Lower lobe of right lung (tissue), 2 donors: ENCODE measurements at regions not wholly inside any gene's neighbourhood (a gene's known extent, or its start where the extent isn't known, plus 50 kb on each side); places are given as distances from the start of the nearest gene placed in this dataset.
"Not testable (repeated sequence)": the region's sequence is repeated elsewhere in the genome, so short reads cannot be mapped to it uniquely, and the experiment has no call there.

Experiments used
- ATAC-seq, 2 donors: fragments of 200-7000 bp; cut with Tn5 transposase; one replicate each; pipeline ENCODE4 v1.9.1; 2020 to 2022; ENCODE audit warnings: mild to moderate bottlenecking in 2 of 2, moderate library complexity in 2 of 2
- DNase-seq: peaks from one replicate; pipeline ENCODE4 v3.0.0-alpha.2; 2020
- H3K27ac ChIP-seq: fragments of 200-600 bp; one replicate; pipeline ENCODE4 v1.8.0; 2022
- H3K27me3 ChIP-seq: fragments of 200-600 bp; one replicate; pipeline ENCODE4 v1.8.0; 2022; ENCODE audit warnings: low read depth
- H3K36me3 ChIP-seq: fragments of 200-600 bp; one replicate; pipeline ENCODE4 v1.8.0; 2022; ENCODE audit warnings: mild to moderate bottlenecking
- H3K4me1 ChIP-seq: fragments of 200-600 bp; one replicate; pipeline ENCODE4 v1.8.0; 2022
- H3K4me3 ChIP-seq: fragments of 200-600 bp; one replicate; pipeline ENCODE4 v1.8.0; 2022; ENCODE audit warnings: mild to moderate bottlenecking
- H3K9me3 ChIP-seq: fragments of 200-600 bp; one replicate; pipeline ENCODE4 v1.8.0; 2022
- intact Hi-C: fragments of 100-400 bp; cut with DNase I; formaldehyde crosslinking; loops from one replicate; pipeline ENCODE4 v1.11.0; 2022
- TF ChIP-seq, protein P1 (sequence below): fragments of 200-600 bp; IDR thresholded peaks from one replicate; pipeline ENCODE4 v1.8.0; 2022; ENCODE audit warnings: antibody characterized with exemption, mild to moderate bottlenecking
- donor health status: DM: no; HTN: yes; CAD: no; lungs with severe emphysema.

DNA sequence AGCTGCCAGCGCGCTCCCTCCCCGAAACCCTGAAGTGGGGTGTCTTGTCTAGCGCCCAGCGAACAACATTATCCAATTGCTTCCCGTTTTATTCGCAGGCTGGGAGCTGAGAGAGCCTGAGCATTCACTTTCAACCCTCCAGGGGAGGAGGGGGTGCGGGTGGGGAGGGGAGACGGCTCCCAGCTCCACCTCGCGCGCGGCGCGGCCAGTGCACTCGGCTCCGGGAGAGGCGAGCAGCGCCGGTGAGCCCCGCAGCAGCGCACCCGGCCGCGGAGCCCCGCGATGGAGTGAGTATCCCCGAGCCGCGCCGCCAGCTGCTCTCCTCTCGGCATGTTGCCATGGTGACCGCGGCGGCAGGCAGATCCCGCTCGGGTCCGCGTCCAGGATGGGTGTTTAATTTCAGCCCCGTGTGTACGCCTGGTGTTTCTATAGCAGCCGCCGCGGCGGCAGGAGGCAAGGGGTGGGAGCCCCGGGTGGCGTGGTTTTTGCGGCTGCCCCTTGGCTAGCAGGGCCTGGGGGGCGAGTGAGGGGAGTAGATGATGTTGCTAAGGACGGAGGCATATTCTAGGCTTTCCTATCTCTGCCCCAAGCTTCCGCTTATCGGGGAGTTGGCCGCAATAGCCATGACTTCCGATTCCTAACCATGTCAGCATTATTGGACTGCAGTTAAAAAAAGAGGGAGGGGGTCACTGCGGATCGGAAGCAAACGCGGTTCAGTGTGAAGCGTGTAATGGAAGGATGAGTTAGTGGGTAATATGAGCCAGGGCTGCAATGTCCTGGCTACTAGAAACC is 139.2 kb upstream of the PALM2AKAP2 start:
- TF ChIP-seq, protein P1, sequence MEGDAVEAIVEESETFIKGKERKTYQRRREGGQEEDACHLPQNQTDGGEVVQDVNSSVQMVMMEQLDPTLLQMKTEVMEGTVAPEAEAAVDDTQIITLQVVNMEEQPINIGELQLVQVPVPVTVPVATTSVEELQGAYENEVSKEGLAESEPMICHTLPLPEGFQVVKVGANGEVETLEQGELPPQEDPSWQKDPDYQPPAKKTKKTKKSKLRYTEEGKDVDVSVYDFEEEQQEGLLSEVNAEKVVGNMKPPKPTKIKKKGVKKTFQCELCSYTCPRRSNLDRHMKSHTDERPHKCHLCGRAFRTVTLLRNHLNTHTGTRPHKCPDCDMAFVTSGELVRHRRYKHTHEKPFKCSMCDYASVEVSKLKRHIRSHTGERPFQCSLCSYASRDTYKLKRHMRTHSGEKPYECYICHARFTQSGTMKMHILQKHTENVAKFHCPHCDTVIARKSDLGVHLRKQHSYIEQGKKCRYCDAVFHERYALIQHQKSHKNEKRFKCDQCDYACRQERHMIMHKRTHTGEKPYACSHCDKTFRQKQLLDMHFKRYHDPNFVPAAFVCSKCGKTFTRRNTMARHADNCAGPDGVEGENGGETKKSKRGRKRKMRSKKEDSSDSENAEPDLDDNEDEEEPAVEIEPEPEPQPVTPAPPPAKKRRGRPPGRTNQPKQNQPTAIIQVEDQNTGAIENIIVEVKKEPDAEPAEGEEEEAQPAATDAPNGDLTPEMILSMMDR, result no peak
- H3K4me1 ChIP-seq, result peaks cover 8% of the 10 kb centered on the region
- H3K4me3 ChIP-seq, result peak overlapping the region; percentile 46
- no peaks in the 10 kb centered on the region for H3K36me3 ChIP-seq
- ATAC-seq (peak; percentile 44 to 63), DNase-seq (peak; percentile 50)
- intact Hi-C loops, result no loop called here
- no peaks in the 10 kb centered on the region for H3K9me3 ChIP-seq
- H3K27me3 ChIP-seq, result peaks cover 27% of the 10 kb centered on the region
- H3K27ac ChIP-seq, result no peak overlapping the region

- DNase-seq (no peak), ATAC-seq (no peak)
- intact Hi-C loops, result no loop called here
- Histone ChIP-seq H3K27ac (no peak overlapping the region), H3K27me3 (peaks cover 27% of the 10 kb centered on the region), H3K4me3 (peak overlapping the region; percentile 46), H3K4me1 (peaks cover 8% of the 10 kb centered on the region), H3K9me3 (no peaks in the 10 kb centered on the region), H3K36me3 (no peaks in the 10 kb centered on the region)
- TF ChIP-seq, protein P1, result no peak
These were observed 138.7 kb upstream of the PALM2AKAP2 start for GRCh38 chr9:109641372-109641659.

DNA sequence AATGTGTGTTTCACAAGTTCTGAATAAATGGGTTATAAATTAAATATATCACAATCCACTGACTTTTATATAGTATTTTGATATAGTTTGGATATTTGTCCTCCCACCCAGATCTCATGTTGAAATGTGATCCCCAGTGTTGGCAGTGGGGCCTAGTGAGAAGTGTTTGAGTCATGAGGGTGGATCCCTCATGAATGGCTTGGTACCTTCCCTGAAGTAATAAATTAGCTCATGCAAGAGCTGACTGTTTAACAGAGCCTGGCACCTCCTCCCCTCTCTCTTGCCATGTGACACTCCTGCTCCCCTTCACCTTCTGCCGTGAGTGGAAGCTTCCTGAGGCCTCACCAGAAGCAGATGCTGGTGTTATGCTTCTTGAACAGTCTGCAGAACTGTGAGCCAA is 127.9 kb upstream of the PALM2AKAP2 start:
- intact Hi-C loops, result no loop called here
- no peak for DNase-seq
- Histone ChIP-seq H3K4me1 (no peaks in the 10 kb centered on the region), H3K9me3 (no peaks in the 10 kb centered on the region), H3K36me3 (no peaks in the 10 kb centered on the region), H3K27me3 (no peaks in the 10 kb centered on the region), H3K27ac (no peak overlapping the region), H3K4me3 (no peak overlapping the region)
- TF ChIP-seq, protein P1, result no peak
- no peak for ATAC-seq

DNA sequence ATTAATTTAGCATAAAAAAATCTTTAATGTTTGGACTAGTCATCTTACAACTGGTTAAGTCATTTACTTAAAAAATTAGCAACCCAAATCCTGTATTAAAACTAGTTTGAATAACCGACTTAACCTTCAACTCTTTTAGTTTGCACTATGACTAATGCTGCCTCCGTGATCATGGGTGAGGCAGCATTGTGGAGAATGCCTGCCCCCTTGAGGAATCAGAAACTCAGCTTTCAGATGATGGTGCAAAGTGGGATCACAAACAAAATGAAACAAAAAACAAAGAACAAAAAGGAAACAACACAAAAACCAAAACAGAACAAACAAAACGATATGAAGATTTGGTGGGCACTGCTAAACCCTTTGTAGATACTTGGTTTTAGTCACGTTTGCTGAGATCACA is 127.0 kb upstream of the PALM2AKAP2 start:
- ATAC-seq (no peak), DNase-seq (no peak)
- TF ChIP-seq, protein P1, result peak; percentile 18
- Histone ChIP-seq H3K27ac (no peak overlapping the region), H3K36me3 (no peaks in the 10 kb centered on the region), H3K9me3 (no peaks in the 10 kb centered on the region), H3K4me1 (no peaks in the 10 kb centered on the region), H3K4me3 (no peak overlapping the region), H3K27me3 (no peaks in the 10 kb centered on the region)
- intact Hi-C loops, result no loop called here

- TF ChIP-seq, protein P1, result no peak
- intact Hi-C loops, result no loop called here
- ATAC-seq, result no peak
These were observed 126.5 kb upstream of the PALM2AKAP2 start for GRCh38 chr9:109653470-109653869.

DNA sequence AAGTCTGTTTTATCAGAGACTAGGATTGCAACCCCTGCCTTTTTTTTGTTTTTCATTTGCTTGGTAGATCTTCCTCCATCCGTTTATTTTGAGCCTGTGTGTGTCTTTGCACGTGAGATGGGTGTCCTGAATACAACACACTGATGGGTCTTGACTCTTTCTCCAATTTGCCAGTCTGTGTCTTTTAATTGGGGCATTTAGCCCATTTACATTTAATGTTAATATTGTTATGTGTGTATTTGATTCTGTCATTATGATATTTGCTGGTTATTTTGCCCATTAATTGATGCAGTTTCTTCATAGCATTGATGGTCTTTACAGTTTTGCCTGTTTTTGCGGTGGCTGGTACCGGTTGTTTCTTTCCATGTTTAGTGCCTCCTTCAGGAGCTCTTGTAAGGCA is 116.0 kb upstream of the PALM2AKAP2 start:
- H3K27me3 ChIP-seq, intact Hi-C loops, ATAC-seq, H3K36me3 ChIP-seq, H3K9me3 ChIP-seq, H3K4me3 ChIP-seq, H3K27ac ChIP-seq, H3K4me1 ChIP-seq, DNase-seq: not testable (repeated sequence)

More at GRCh38 chr9:109653470-109653869, 126.5 kb upstream of the PALM2AKAP2 start:
- Histone ChIP-seq H3K27ac (no peak overlapping the region), H3K4me3 (no peak overlapping the region), H3K9me3 (no peaks in the 10 kb centered on the region), H3K27me3 (no peaks in the 10 kb centered on the region), H3K4me1 (no peaks in the 10 kb centered on the region), H3K36me3 (no peaks in the 10 kb centered on the region)
- DNase-seq, result no peak

- H3K36me3 ChIP-seq, ATAC-seq, intact Hi-C loops, H3K4me3 ChIP-seq, H3K27ac ChIP-seq, H3K27me3 ChIP-seq, DNase-seq, H3K4me1 ChIP-seq, H3K9me3 ChIP-seq: not testable (repeated sequence)
These were observed 114.3 kb upstream of the PALM2AKAP2 start for GRCh38 chr9:109665736-109666135.
